ENCODE measurements at regions not wholly inside any gene's neighbourhood (a gene's known extent, or its start where the extent isn't known, plus 50 kb on each side); places are given as distances from the start of the nearest gene placed in this dataset.

DNA sequence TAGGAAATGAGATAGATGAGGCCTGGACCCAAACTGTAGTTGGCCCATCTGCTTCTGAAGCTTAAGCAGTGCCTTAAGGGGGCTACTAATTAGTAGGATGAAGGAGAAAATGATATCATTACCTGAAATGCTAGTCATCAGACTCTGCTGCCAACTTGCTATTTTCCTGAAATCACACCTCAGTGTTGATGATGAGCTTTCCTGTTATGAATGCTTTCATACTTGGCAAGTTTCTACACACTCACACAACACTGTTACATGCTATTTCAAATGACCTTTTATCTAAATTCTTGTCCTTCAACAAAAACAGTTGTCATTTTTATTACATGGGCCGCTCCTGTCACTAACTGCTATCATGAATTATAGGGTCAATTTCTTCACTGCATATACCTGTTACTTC, 416.0 kb downstream of the PRDM5 start:
- Histone ChIP-seq H3K9me3 (no peaks in the 10 kb centered on the region), H3K27me3 (no peaks in the 10 kb centered on the region), H3K4me3 (no peak overlapping the region), H3K4me1 (no peaks in the 10 kb centered on the region), H3K36me3 (no peaks in the 10 kb centered on the region), H3K27ac (no peak overlapping the region)
- no peak for DNase-seq
- no peak for TF ChIP-seq POLR2A (IDR thresholded peaks at IDR 0.05)
- TF ChIP-seq, protein P1, sequence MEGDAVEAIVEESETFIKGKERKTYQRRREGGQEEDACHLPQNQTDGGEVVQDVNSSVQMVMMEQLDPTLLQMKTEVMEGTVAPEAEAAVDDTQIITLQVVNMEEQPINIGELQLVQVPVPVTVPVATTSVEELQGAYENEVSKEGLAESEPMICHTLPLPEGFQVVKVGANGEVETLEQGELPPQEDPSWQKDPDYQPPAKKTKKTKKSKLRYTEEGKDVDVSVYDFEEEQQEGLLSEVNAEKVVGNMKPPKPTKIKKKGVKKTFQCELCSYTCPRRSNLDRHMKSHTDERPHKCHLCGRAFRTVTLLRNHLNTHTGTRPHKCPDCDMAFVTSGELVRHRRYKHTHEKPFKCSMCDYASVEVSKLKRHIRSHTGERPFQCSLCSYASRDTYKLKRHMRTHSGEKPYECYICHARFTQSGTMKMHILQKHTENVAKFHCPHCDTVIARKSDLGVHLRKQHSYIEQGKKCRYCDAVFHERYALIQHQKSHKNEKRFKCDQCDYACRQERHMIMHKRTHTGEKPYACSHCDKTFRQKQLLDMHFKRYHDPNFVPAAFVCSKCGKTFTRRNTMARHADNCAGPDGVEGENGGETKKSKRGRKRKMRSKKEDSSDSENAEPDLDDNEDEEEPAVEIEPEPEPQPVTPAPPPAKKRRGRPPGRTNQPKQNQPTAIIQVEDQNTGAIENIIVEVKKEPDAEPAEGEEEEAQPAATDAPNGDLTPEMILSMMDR (IDR thresholded peaks at IDR 0.05): no peak

DNA sequence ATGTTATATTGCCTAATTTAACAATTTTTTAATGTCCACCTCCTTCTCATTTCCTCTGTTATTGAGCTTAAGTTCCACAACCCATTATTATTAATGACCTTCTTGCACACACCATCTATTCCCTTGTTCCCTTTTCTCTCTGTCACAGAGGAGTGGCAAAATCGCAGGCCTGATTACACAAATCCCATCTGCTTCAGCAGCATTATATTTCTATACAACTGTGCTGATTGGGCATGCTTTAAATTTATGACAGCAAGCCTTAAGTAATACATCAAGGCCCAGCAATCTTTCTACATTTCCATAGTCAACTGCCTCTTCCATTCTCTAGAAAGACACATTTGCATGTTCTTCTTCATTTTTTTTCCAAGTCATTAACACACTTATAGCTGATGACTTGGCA, 423.8 kb downstream of the PRDM5 start:
- Histone ChIP-seq H3K27ac (no peak overlapping the region), H3K4me3 (no peak overlapping the region), H3K36me3 (no peaks in the 10 kb centered on the region), H3K27me3 (no peaks in the 10 kb centered on the region), H3K4me1 (no peaks in the 10 kb centered on the region), H3K9me3 (no peaks in the 10 kb centered on the region)
- TF ChIP-seq, protein P1 (IDR thresholded peaks at IDR 0.05): no peak
- TF ChIP-seq POLR2A (IDR thresholded peaks at IDR 0.05): no peak
- no peak for DNase-seq

DNA sequence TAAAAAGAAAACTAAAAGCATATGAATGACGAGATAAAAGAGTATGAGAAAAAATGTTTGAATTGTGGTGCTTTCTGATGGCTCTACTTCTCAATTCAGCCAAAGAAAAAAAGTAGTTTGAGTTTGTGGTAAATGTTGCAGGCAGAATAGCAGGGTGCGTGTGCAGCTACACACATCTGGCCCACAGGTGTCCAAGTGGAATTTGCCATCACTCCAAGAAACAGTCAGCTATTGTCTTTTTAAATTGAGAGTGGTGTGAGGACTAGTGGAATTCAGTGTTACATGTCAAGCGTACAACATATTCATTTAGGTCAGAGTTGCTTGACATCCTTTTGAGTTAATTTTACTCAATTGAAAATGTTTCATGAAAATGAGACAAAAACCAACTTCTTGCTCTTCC, 424.8 kb upstream of the MAD2L1 start:
- DNase-seq: no peak
- Histone ChIP-seq H3K27ac (no peak overlapping the region), H3K27me3 (no peaks in the 10 kb centered on the region), H3K4me3 (no peak overlapping the region), H3K36me3 (no peaks in the 10 kb centered on the region), H3K4me1 (no peaks in the 10 kb centered on the region), H3K9me3 (no peaks in the 10 kb centered on the region)
- TF ChIP-seq POLR2A (IDR thresholded peaks at IDR 0.05): no peak
- TF ChIP-seq, protein P1 (IDR thresholded peaks at IDR 0.05): no peak

DNA sequence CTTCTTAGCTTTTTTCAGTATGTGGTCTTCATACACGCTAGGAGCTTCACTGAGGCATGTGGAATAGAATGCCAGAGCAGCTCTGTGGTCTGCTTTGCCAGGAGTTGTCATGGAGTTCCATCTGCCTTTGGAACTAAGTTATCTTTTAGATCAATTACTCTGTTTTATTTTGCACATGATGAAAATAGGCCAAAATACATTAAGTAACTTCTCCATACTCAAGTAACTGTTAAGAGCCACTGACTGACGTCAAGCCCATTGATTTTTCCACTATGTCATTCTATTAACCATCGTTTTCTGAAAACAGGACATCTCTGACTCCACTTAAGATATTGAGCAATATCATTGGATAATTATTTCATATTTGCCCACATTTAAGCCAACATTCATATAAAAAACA, 415.1 kb upstream of the MAD2L1 start:
- TF ChIP-seq, protein P1 (IDR thresholded peaks at IDR 0.05): no peak
- TF ChIP-seq POLR2A (IDR thresholded peaks at IDR 0.05): no peak

DNA sequence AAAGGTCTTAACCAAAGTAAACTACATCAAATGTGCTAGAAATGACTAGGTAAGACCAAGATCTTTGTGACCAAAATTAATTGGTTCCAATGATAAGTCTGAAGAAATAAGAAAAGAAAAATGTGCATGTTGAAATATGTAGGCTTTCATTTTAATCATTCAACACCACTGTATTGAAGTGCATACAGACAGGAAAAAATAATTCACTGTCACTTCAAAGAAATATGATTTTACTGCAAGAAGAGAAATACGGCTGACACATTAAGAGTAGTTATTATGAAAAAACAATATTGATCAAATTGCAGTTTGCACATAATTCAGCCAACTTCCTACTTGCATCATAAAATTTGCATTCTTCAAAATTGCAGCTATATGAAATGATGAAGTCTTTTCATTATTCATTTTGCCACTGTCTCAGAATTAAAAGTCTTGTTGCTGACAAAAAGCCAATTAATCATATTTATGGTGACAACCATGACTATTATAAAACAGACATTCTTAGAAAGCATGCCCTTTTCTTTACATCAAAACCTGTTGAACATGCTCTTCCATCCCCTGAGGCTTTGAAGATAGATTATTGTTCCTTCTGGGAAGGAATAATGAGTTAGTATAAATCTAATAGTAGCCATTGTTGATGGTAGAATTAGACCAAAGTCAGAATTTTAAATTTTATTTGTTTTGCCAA, 405.9 kb upstream of the MAD2L1 start:
- H3K36me3 ChIP-seq: no peaks in the 10 kb centered on the region
- no peaks in the 10 kb centered on the region for H3K4me1 ChIP-seq
- DNase-seq: no peak

More for the DNA sequence above, 415.1 kb upstream of the MAD2L1 start:
- Histone ChIP-seq H3K27ac (no peak overlapping the region), H3K9me3 (no peaks in the 10 kb centered on the region), H3K4me1 (no peaks in the 10 kb centered on the region), H3K27me3 (no peaks in the 10 kb centered on the region), H3K36me3 (no peaks in the 10 kb centered on the region), H3K4me3 (no peak overlapping the region)
- no peak for DNase-seq

More for the DNA sequence above, 405.9 kb upstream of the MAD2L1 start:
- Histone ChIP-seq H3K27ac (no peak overlapping the region), H3K4me3 (no peak overlapping the region), H3K27me3 (no peaks in the 10 kb centered on the region), H3K9me3 (no peaks in the 10 kb centered on the region)
- no peak for TF ChIP-seq POLR2A (IDR thresholded peaks at IDR 0.05)
- TF ChIP-seq, protein P1 (IDR thresholded peaks at IDR 0.05): no peak
